OCI-LY3 (cell line): ENCODE measurements at regions not wholly inside any gene's neighbourhood (a gene's known extent, or its start where the extent isn't known, plus 50 kb on each side); places are given as distances from the start of the nearest gene placed in this dataset.

Experiments used
- H2AFZ ChIP-seq: fragments of 200-600, 300-600 bp; shearing (Covaris generic); 2 replicates; pipeline ENCODE4 v1.6.0; 2014; ENCODE audit warnings: antibody characterized with exemption, low read depth, low read length
- H3K27ac ChIP-seq: fragments of 200-600, 300-600 bp; sonication (generic); 2 replicates; pipeline ENCODE4 v1.5.1; 2014; ENCODE audit warnings: mild to moderate bottlenecking, low read length, moderate library complexity, mixed read lengths
- H3K27me3 ChIP-seq: fragments of 200-600, 300-600 bp; sonication (generic); 2 replicates; pipeline ENCODE4 v1.6.1; 2014; ENCODE audit warnings: low read depth, low read length, mixed read lengths
- H3K36me3 ChIP-seq: fragments of 200-600, 300-600 bp; sonication (generic); replicated peaks from 2 replicates; pipeline ENCODE3; 2014; ENCODE audit warnings: low read depth, low read length, mixed read lengths
- H3K4me1 ChIP-seq: fragments of 300-600, 200-600 bp; sonication (generic); 2 replicates; pipeline ENCODE4 v1.6.1; 2014; ENCODE audit warnings: low read length, mixed read lengths
- H3K4me2 ChIP-seq: fragments of 200-600, 300-600 bp; sonication (generic); 2 replicates; pipeline ENCODE4 v1.6.1; 2014; ENCODE audit warnings: low read length, mixed read lengths
- H3K4me3 ChIP-seq: fragments of 300-600, 200-600 bp; sonication (generic); 2 replicates; pipeline ENCODE4 v1.5.1; 2014; ENCODE audit warnings: antibody characterized with exemption, mild to moderate bottlenecking, low read length, moderate library complexity
- H3K79me2 ChIP-seq: fragments of 300-600, 200-600 bp; shearing (Covaris generic); 2 replicates; pipeline ENCODE4 v1.6.1; 2014; ENCODE audit warnings: mild to moderate bottlenecking, low read length, mixed read lengths
- H3K9ac ChIP-seq: fragments of 300-600, 200-600 bp; shearing (Covaris generic); 2 replicates; pipeline ENCODE4 v1.6.0; 2014; ENCODE audit warnings: mild to moderate bottlenecking, low read length, moderate library complexity
- H3K9me3 ChIP-seq: fragments of 200-600, 300-600 bp; shearing (Covaris generic); 2 replicates; pipeline ENCODE4 v1.6.1; 2014; ENCODE audit warnings: low read length, mixed read lengths; ENCODE audit not compliant: insufficient read depth
- H4K20me1 ChIP-seq: fragments of 200-600, 300-600 bp; sonication (generic); 2 replicates; pipeline ENCODE4 v1.6.1; 2016; ENCODE audit warnings: low read length, mixed read lengths; ENCODE audit not compliant: insufficient read depth
- CTCF ChIP-seq: fragments of 200-600, 300-600 bp; sonication (generic); IDR thresholded peaks from 2 replicates; pipeline ENCODE4 v1.5.1; 2014; ENCODE audit warnings: antibody characterized with exemption, low read length, low read depth
- EZH2phosphoT487 ChIP-seq: fragments of 200-600 bp; shearing (Covaris generic); IDR thresholded peaks from 2 replicates; pipeline ENCODE4 v1.6.1; 2018; ENCODE audit warnings: antibody characterized with exemption, mixed run types, low read depth

- H3K4me2 ChIP-seq, result no peak overlapping the region
- TF ChIP-seq CTCF (no peak), EZH2phosphoT487 (no peak)
- no peaks in the 10 kb centered on the region for H4K20me1 ChIP-seq
- H2AFZ ChIP-seq, result no peak overlapping the region
- no peaks in the 10 kb centered on the region for H3K79me2 ChIP-seq
- no peaks in the 10 kb centered on the region for H3K36me3 ChIP-seq
- H3K27me3 ChIP-seq, result no peaks in the 10 kb centered on the region
- H3K27ac ChIP-seq, result no peak overlapping the region
- peaks cover 11% of the 10 kb centered on the region for H3K4me1 ChIP-seq
- H3K9ac ChIP-seq, result no peak overlapping the region
- H3K4me3 ChIP-seq, result no peak overlapping the region
- no peaks in the 10 kb centered on the region for H3K9me3 ChIP-seq
Measured at GRCh38 chr3:177983320-177983719, 552.9 kb upstream of the KCNMB2 start.

DNA sequence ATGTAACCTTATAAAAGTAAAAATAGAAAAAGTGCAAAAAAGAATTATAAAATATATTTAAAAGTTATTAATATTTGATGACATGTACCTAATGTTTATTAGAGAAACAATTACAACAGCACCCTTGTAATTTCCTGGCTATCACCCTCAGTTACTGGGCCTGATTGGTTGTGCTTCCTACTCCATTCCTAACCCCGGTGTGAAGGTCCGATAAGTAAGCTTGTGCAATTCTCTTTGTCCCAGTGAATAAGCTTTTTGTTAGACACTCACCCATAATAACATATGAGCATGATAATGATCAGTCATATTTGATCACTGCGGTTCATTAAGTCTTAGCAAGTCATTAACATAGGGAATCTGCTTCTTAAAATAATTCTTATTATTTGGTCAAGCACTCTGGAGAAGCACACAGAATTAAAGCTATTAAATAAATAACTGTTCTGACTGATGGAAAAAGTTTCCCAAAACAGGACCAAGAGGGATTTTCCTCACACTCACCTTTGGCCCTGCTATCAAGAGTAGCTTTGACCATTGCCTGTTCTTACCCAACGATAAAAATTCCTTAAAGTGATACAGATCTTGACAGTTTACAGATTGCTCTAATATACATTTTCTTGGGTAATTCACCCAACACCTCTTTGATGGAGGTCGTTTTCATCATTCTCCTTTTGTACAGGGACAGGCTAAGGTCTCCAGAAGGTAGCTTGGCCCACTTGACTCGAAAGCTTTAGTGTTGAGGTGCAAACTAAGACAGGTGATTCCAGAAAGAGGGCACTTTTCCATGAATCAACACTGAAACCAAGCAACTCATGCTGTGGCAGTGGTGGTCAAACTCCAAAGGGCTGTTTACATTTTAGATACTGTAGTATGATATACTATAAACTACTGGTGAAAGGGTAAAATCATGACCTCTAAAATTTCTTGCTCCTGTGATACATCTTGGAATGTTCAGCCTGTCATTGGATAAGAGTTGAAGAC, 543.0 kb upstream of the KCNMB2 start:
- Histone ChIP-seq H3K9ac (no peak overlapping the region), H4K20me1 (no peaks in the 10 kb centered on the region), H3K4me2 (no peak overlapping the region), H3K9me3 (no peaks in the 10 kb centered on the region), H3K79me2 (no peaks in the 10 kb centered on the region), H3K27ac (no peak overlapping the region), H3K4me1 (no peaks in the 10 kb centered on the region), H3K27me3 (no peaks in the 10 kb centered on the region), H3K36me3 (no peaks in the 10 kb centered on the region), H3K4me3 (no peak overlapping the region), H2AFZ (no peak overlapping the region)
- TF ChIP-seq EZH2phosphoT487 (no peak), CTCF (no peak)

DNA sequence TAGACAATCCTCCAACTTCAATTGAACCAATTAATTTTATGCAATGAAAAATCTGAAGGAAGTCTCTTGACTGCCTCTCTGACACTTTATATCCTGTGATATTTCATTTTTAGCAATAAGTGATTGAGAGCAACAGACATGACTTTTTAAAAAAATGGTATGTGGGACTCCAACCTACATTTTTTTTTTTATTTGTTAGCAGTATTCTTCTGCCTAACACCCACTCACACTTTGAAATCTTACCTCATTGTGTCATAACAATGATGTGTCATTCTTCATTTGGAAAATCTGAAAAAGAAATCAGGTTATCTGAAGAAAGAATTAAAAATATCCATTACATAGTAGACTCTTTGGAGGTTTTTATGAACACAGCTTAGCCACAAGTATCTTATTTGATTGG, 541.3 kb upstream of the KCNMB2 start:
- H3K27ac ChIP-seq, result no peak overlapping the region
- no peaks in the 10 kb centered on the region for H4K20me1 ChIP-seq
- no peaks in the 10 kb centered on the region for H3K36me3 ChIP-seq
- H2AFZ ChIP-seq, result no peak overlapping the region
- H3K4me2 ChIP-seq, result no peak overlapping the region
- H3K79me2 ChIP-seq, result no peaks in the 10 kb centered on the region
- H3K4me3 ChIP-seq, result no peak overlapping the region
- H3K4me1 ChIP-seq, result no peaks in the 10 kb centered on the region
- no peaks in the 10 kb centered on the region for H3K9me3 ChIP-seq
- TF ChIP-seq CTCF (no peak), EZH2phosphoT487 (no peak)
- H3K27me3 ChIP-seq, result no peaks in the 10 kb centered on the region
- no peak overlapping the region for H3K9ac ChIP-seq

DNA sequence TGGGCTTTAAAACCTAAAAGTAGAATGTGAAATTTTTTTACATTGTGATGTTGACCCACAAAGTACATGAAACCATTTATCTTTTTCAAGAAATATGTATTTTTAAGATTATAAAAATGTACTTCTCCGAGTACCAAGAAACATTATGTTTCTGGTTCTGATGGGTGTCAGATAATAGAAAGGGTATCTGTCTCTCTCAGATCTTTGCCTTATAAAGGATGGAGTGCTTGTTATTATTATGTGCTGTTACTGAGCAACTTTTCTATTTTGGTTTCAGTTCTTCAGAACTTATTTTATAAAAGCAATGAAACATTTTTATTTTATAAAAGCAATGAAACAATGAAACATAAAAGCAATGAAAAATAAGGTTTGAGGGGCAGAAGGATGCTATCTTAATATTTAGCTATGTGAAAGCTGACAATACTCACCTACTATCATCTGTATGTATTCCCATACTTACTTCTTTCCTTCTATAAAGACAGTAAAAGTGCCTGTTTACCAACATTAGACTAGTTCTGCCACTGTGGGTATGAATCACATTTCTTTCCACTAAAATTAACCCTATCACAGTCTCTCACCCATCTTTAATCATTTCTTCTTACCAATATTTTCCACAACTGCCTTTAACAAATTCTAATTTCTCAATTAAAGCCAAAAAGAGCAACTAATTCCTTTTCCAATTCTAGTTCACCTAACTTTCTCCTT, 540.7 kb upstream of the KCNMB2 start:
- no peak for TF ChIP-seq EZH2phosphoT487
- no peak for TF ChIP-seq CTCF
- Histone ChIP-seq H3K36me3 (no peaks in the 10 kb centered on the region), H3K27me3 (no peaks in the 10 kb centered on the region), H2AFZ (no peak overlapping the region), H3K27ac (no peak overlapping the region), H4K20me1 (no peaks in the 10 kb centered on the region), H3K9me3 (no peaks in the 10 kb centered on the region), H3K4me2 (no peak overlapping the region), H3K9ac (no peak overlapping the region), H3K4me3 (no peak overlapping the region), H3K79me2 (no peaks in the 10 kb centered on the region), H3K4me1 (no peaks in the 10 kb centered on the region)
